Gastroesophageal sphincter (tissue), 4 donors: ENCODE measurements at regions not wholly inside any gene's neighbourhood (a gene's known extent, or its start where the extent isn't known, plus 50 kb on each side); places are given as distances from the start of the nearest gene placed in this dataset.

Experiments used
- ATAC-seq: fragments of 150-250 bp; one replicate; pipeline ENCODE4 v1.9.1; 2016; ENCODE audit warnings: mild to moderate bottlenecking, moderate library complexity
- H3K27ac ChIP-seq, 4 donors: fragments of 200-600 bp; sonication (generic) in 3 of 4; 1 replicate in 3 of 4; 2 replicates in 1 of 4; pipeline ENCODE4 v1.5.1; 2016 to 2019
- H3K27me3 ChIP-seq: fragments of 200-600 bp; sonication (generic); one replicate; pipeline ENCODE4 v1.5.1; 2019
- H3K36me3 ChIP-seq, 2 donors: fragments of 200-600 bp; sonication (generic); one replicate each; pipeline ENCODE4 v1.5.1; 2019; ENCODE audit warnings: control low read depth in 1 of 2
- H3K4me1 ChIP-seq, 3 donors: fragments of 200-600 bp; sonication (generic); 1 replicate in 2 of 3; 2 replicates in 1 of 3; pipeline ENCODE4 v1.5.1; 2016 to 2019; ENCODE audit warnings: control low read depth in 2 of 3
- H3K4me3 ChIP-seq, 2 donors: fragments of 200-600 bp; sonication (generic); one replicate each; pipeline ENCODE4 v1.5.1; 2019; ENCODE audit warnings: mild to moderate bottlenecking in 1 of 2, moderate library complexity in 1 of 2
- H3K9me3 ChIP-seq, 3 donors: fragments of 200-600 bp; sonication (generic); one replicate each; pipeline ENCODE4 v1.5.1; 2017 to 2019; ENCODE audit warnings: control low read depth in 2 of 3
- CTCF ChIP-seq, 4 experiments: fragments of 200-600 bp in 2 of 4; fragments of 450-650 bp in 2 of 4; sonication (generic) in 1 of 4; IDR thresholded peaks; one replicate each; pipeline ENCODE4 v1.5.1; 2017 to 2019; ENCODE audit warnings: antibody characterized with exemption in 4 of 4, mild to moderate bottlenecking in 2 of 4, moderate library complexity in 2 of 4
- EP300 ChIP-seq: sonication (generic); formaldehyde crosslinking; IDR thresholded peaks from one replicate; pipeline ENCODE4 v1.6.1; 2017; ENCODE audit warnings: antibody characterized with exemption, mild to moderate bottlenecking
- POLR2A ChIP-seq, 2 donors: fragments of 450-650 bp; IDR thresholded peaks; one replicate each; pipeline ENCODE4 v1.6.1; 2017; ENCODE audit warnings: antibody characterized with exemption in 2 of 2, mild to moderate bottlenecking in 2 of 2, moderate library complexity in 1 of 2
- POLR2AphosphoS5 ChIP-seq: sonication (generic); formaldehyde crosslinking; IDR thresholded peaks from one replicate; pipeline ENCODE4 v1.6.1; 2017; ENCODE audit warnings: antibody characterized with exemption
- WGBS, 2 donors: methylation state at CpG; one replicate each; pipeline ENCODE4 v1.1.5; 2018; ENCODE audit warnings: low coverage in 1 of 2; 5-methylcytosine and 5-hydroxymethylcytosine counted together

GRCh38 chr4:62232814-62233213 lies 1032.7 kb downstream of the ADGRL3 start:
- no peak for ATAC-seq
- no peak for TF ChIP-seq EP300
- no peak for TF ChIP-seq CTCF (IDR thresholded peaks at IDR 0.05)
- no peak for TF ChIP-seq POLR2AphosphoS5
- no peak for TF ChIP-seq POLR2A (IDR thresholded peaks at IDR 0.05)
- Histone ChIP-seq H3K9me3 (no peaks in the 10 kb centered on the region), H3K27ac (no peak overlapping the region), H3K27me3 (no peaks in the 10 kb centered on the region), H3K4me3 (no peak overlapping the region), H3K4me1 (no peaks in the 10 kb centered on the region), H3K36me3 (no peaks in the 10 kb centered on the region)
- WGBS, 2 donors, result 68 to 73% methylated on average over 3 of the region's 3 CpGs

GRCh38 chr4:62231994-62232393 lies 1031.9 kb downstream of the ADGRL3 start:
- Histone ChIP-seq H3K27me3 (no peaks in the 10 kb centered on the region), H3K4me3 (no peak overlapping the region), H3K9me3 (no peaks in the 10 kb centered on the region), H3K36me3 (no peaks in the 10 kb centered on the region), H3K27ac (no peak overlapping the region), H3K4me1 (no peaks in the 10 kb centered on the region)
- TF ChIP-seq POLR2A (IDR thresholded peaks at IDR 0.05) (no peak), POLR2AphosphoS5 (no peak), CTCF (IDR thresholded peaks at IDR 0.05) (no peak), EP300 (no peak)
- 94 to 96% methylated on average over 3 of the region's 3 CpGs for WGBS, 2 donors
- ATAC-seq, result no peak

GRCh38 chr4:62226082-62226481 lies 1026.0 kb downstream of the ADGRL3 start:
- Histone ChIP-seq H3K4me1 (no peaks in the 10 kb centered on the region), H3K27ac (no peak overlapping the region), H3K9me3 (no peaks in the 10 kb centered on the region), H3K27me3 (no peaks in the 10 kb centered on the region), H3K36me3 (no peaks in the 10 kb centered on the region), H3K4me3 (no peak overlapping the region)
- TF ChIP-seq POLR2AphosphoS5, result no peak
- no peak for TF ChIP-seq POLR2A (IDR thresholded peaks at IDR 0.05)
- no peak for TF ChIP-seq EP300
- TF ChIP-seq CTCF (IDR thresholded peaks at IDR 0.05), result no peak
- WGBS, 2 donors, result 12 to 29% methylated on average over 3 of the region's 3 CpGs
- no peak for ATAC-seq

- ATAC-seq, result no peak
- Histone ChIP-seq H3K27me3 (no peaks in the 10 kb centered on the region), H3K4me1 (no peaks in the 10 kb centered on the region), H3K4me3 (no peak overlapping the region), H3K9me3 (no peaks in the 10 kb centered on the region), H3K27ac (no peak overlapping the region), H3K36me3 (no peaks in the 10 kb centered on the region)
- TF ChIP-seq EP300, result no peak
- whole genome bisulfite sequencing, 2 donors, result 85 to 97% methylated on average over 4 of the region's 4 CpGs
These were observed 1022.0 kb downstream of the ADGRL3 start for GRCh38 chr4:62222121-62222520.

- no peak for ATAC-seq
- H3K4me1 ChIP-seq, result no peaks in the 10 kb centered on the region
- H3K27ac ChIP-seq, result no peak overlapping the region
- H3K27me3 ChIP-seq, result no peaks in the 10 kb centered on the region
- no peak overlapping the region for H3K4me3 ChIP-seq
- TF ChIP-seq POLR2AphosphoS5 (no peak), POLR2A (IDR thresholded peaks at IDR 0.05) (no peak), EP300 (no peak), CTCF (IDR thresholded peaks at IDR 0.05) (no peak)
- no peaks in the 10 kb centered on the region for H3K36me3 ChIP-seq
- no peaks in the 10 kb centered on the region for H3K9me3 ChIP-seq
These were observed 1010.4 kb downstream of the ADGRL3 start for GRCh38 chr4:62210486-62210885.
